Lower leg skin (tissue), 4 donors: ENCODE measurements at regions not wholly inside any gene's neighbourhood (a gene's known extent, or its start where the extent isn't known, plus 50 kb on each side); places are given as distances from the start of the nearest gene placed in this dataset.

ENCODE experiments used
- DNase-seq, 2 donors: peaks; one replicate each; pipeline ENCODE4 v3.0.0-alpha.2; 2019; ENCODE audit warnings: low spot score in 2 of 2
- H3K4me3 ChIP-seq: fragments of 200-600 bp; sonication (generic); 2 replicates; pipeline ENCODE4 v1.5.1; 2017; ENCODE audit warnings: mild to moderate bottlenecking, low read depth; ENCODE audit not compliant: poor library complexity, severe bottlenecking
- CTCF ChIP-seq, 3 donors: fragments of 450-650 bp; IDR thresholded peaks; one replicate each; pipeline ENCODE4 v1.5.1; 2016; ENCODE audit warnings: antibody characterized with exemption in 3 of 3, mild to moderate bottlenecking in 3 of 3, moderate library complexity in 2 of 3
- POLR2A ChIP-seq, 2 donors: fragments of 450-650 bp; IDR thresholded peaks; one replicate each; pipeline ENCODE4 v1.6.1; 2016 to 2017; ENCODE audit warnings: antibody characterized with exemption in 2 of 2, mild to moderate bottlenecking in 1 of 2, moderate library complexity in 1 of 2
- WGBS, 2 donors: methylation state at CpG; one replicate each; pipeline ENCODE4 v1.1.5; 2018; 5-methylcytosine and 5-hydroxymethylcytosine counted together
- intact Hi-C: fragments of 100-400 bp; cut with DNase I; formaldehyde crosslinking; loops from one replicate; pipeline ENCODE4 v1.15.0; 2023; ENCODE audit warnings: low total_unique reads

DNA sequence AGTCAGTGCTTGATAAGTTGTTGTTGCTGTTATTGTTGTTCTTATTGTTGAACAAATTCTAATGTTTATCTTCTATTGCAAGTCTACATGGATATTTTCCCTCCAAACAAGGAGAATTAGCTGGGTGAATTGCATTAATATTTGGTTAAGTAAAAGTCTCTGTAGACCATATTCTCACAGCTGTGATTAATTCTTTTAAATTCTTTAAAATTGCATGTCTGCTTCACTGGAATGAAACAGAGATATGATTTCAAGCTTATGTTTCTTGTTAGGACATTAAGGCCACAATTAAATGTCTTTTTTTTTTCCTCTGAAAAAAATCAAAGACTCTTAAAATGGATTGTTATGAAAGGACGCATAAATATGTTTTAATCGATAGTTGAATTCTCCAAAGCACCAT lies 153.4 kb downstream of the EBLN2 start:
- H3K4me3 ChIP-seq: no peak overlapping the region
- intact Hi-C loops: no loop called here
- 57 to 61% methylated on average over 2 of the region's 2 CpGs for WGBS, 2 donors
- no peak for TF ChIP-seq CTCF (IDR thresholded peaks at IDR 0.05)
- TF ChIP-seq POLR2A (IDR thresholded peaks at IDR 0.05): no peak
- no peak for DNase-seq

DNA sequence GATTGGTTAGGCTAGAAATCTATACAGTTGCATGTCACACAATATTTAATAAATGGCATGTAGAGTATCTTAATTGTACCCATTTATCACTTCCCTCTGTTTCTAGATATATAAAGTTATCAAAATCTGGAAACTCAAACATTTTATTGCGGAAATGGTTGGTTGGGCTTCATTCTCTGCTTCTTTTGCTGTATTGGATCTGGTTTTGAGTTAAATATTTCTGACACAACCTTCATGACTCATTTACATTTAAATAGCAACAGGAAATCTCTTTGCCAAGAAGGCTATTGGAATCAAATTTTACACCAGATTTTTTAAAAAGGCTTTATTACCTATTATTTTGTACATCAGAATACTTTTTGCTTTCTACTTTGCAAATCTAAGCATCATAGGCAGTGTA lies 153.8 kb downstream of the EBLN2 start:
- WGBS, 2 donors: 46% methylated on average over 1 of the region's 1 CpG
- intact Hi-C loops: no loop called here
- no peak overlapping the region for H3K4me3 ChIP-seq
- DNase-seq: no peak
- TF ChIP-seq POLR2A (IDR thresholded peaks at IDR 0.05) (no peak), CTCF (IDR thresholded peaks at IDR 0.05) (no peak)

DNA sequence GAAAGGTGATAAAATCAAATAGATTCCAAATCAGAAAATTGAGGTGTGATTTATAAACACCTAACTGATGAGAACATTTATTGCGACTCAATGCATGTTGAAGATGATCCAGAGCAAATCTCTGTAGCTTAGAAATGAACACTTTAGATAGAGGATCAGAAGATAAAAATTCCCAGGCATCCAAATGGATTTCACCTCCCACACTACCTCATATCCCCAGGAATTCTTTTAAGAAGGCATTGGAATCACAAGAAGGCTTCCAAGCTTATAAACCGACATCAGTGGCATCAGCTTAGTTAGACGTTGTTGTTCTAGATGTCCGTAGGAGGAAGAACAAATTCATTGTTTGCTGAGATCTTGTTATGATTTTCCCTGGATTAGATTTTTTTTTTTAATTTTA lies 154.4 kb downstream of the EBLN2 start:
- intact Hi-C loops: no loop called here
- no peak for DNase-seq
- no peak overlapping the region for H3K4me3 ChIP-seq
- 42 to 49% methylated on average over 4 of the region's 4 CpGs for WGBS, 2 donors
- TF ChIP-seq CTCF (IDR thresholded peaks at IDR 0.05): no peak
- TF ChIP-seq POLR2A (IDR thresholded peaks at IDR 0.05): no peak

DNA sequence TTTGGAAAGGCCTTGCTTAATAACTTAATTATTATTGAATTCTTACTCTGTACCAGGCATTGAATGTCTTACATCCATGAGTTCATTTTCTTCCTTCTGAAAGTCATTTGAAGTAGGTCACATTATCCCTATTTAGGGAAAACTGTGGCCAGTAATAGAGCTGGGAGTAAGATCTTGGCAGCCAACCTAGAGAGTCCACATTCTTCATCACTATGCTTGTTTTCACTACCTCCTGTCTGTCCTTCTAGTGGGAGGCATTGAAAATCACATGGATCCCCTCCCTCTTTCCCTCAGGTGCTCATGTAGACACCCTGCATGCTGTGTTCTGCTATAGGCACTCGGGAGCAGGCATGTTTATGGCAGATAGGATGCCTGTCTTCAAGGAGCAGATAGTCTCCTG lies 154.9 kb downstream of the EBLN2 start:
- intact Hi-C loops: no loop called here
- H3K4me3 ChIP-seq: no peak overlapping the region
- WGBS, 2 donors: 83 to 86% methylated on average over 1 of the region's 1 CpG
- DNase-seq: no peak
- TF ChIP-seq CTCF (IDR thresholded peaks at IDR 0.05) (no peak), POLR2A (IDR thresholded peaks at IDR 0.05) (no peak)

DNA sequence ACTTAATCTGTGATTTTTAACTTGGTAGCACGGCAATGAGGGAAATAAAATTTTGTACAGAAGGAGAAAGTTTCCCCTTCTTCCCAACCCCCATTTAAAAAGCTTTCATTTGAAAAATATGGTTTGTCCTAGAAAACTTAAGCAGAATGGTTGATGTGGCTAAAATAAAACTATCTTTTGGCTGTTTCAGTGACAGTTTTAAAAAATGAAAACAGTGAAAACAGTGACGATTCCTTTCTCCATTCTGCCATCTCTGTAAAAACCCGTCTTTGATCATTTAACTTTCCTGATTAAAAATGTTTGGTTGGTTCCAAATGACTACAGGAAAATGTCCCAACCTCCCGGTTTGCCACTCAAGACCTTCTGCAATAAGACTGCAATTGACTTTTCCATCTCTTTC lies 160.7 kb downstream of the EBLN2 start:
- 44 to 53% methylated on average over 4 of the region's 4 CpGs for WGBS, 2 donors
- intact Hi-C loops: no loop called here
- H3K4me3 ChIP-seq: no peak overlapping the region
- no peak for DNase-seq
- TF ChIP-seq POLR2A (IDR thresholded peaks at IDR 0.05) (no peak), CTCF (IDR thresholded peaks at IDR 0.05) (no peak)

DNA sequence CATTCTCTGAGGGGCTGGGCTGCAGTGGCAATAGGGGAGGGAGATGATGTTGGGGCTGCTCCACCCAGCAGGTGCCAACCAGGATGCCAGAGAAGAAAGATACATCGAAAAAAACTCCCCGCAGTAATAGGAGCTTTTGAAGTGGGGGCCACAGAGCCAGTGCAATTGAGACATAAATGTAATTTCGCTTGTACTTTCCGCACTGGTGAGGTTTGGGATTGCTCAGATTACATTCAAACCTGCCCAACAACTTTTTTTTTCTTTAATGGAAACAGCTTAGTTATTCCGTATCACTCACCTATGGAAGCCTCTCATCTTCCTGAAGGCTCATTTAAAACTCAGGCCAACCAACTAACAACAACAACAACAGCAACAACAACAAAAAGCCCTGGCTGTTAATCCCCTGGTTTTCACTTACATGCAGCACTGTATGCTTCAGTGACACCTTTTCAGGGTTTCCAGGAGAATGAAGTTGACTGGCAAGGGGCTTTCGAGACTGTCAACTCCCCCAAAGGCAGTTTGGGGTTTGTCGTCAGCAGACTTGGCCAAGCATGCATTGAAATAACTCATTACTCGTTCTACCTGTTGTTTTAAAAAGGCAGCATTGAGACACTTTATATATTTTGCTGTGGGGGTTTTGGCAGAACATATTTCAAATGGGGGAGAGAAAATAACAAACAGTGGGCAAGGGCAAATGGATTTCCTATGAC lies 163.8 kb downstream of the EBLN2 start:
- no peak for DNase-seq
- WGBS, 2 donors: 61 to 69% methylated on average over 8 of the region's 8 CpGs
- TF ChIP-seq POLR2A (IDR thresholded peaks at IDR 0.05): no peak
- no peak for TF ChIP-seq CTCF (IDR thresholded peaks at IDR 0.05)
- intact Hi-C loops: no loop called here
- no peak overlapping the region for H3K4me3 ChIP-seq
